ENCODE measurements at regions not wholly inside any gene's neighbourhood (a gene's known extent, or its start where the extent isn't known, plus 50 kb on each side); places are given as distances from the start of the nearest gene placed in this dataset.

GRCh38 chr4:187236209-187236890 is 512.7 kb upstream of the FAT1 start:
- peak; percentile 87 for DNase-seq (ENCODE audit: low read depth)

GRCh38 chr4:187238646-187239045 is 515.0 kb upstream of the FAT1 start:
- DNase-seq (ENCODE audit: low read depth): no peak

- DNase-seq (ENCODE audit: low read depth): peak; percentile 19
Observed at GRCh38 chr4:187251896-187252295, 528.2 kb upstream of the FAT1 start.

- DNase-seq (ENCODE audit: low read depth): no peak
Observed at GRCh38 chr4:187256897-187257296, 533.2 kb upstream of the FAT1 start.

- no peak for DNase-seq (ENCODE audit: low read depth)
Observed at GRCh38 chr4:187258651-187259401, 535.2 kb upstream of the FAT1 start.

- peak; percentile 15 for DNase-seq (ENCODE audit: low read depth)
Observed at GRCh38 chr4:187268940-187269339, 545.3 kb upstream of the FAT1 start.

GRCh38 chr4:187270154-187270553 is 546.5 kb upstream of the FAT1 start:
- DNase-seq (ENCODE audit: low read depth): no peak

GRCh38 chr4:187271848-187272247 is 548.2 kb upstream of the FAT1 start:
- no peak for DNase-seq (ENCODE audit: low read depth)

- no peak for DNase-seq (ENCODE audit: low read depth)
Observed at GRCh38 chr4:187274153-187274552, 550.5 kb upstream of the FAT1 start.

GRCh38 chr4:187276736-187277408 is 553.2 kb upstream of the FAT1 start:
- peak; percentile 47 for DNase-seq (ENCODE audit: low read depth)

GRCh38 chr4:187283201-187283955 is 559.7 kb upstream of the FAT1 start:
- peak; percentile 40 for DNase-seq (ENCODE audit: low read depth)

- no peak for DNase-seq (ENCODE audit: low read depth)
Observed at GRCh38 chr4:187286525-187286924, 562.9 kb upstream of the FAT1 start.

GRCh38 chr4:187289371-187289770 is 565.7 kb upstream of the FAT1 start:
- no peak for DNase-seq (ENCODE audit: low read depth)

- DNase-seq (ENCODE audit: low read depth): peak; percentile 13
Observed at GRCh38 chr4:187294861-187295260, 571.2 kb upstream of the FAT1 start.

- no peak for DNase-seq (ENCODE audit: low read depth)
Observed at GRCh38 chr4:187301923-187302322, 578.3 kb upstream of the FAT1 start.

- peak; percentile 11 for DNase-seq (ENCODE audit: low read depth)
Observed at GRCh38 chr4:187302457-187303150, 578.9 kb upstream of the FAT1 start.

GRCh38 chr4:187304133-187304532 is 580.5 kb upstream of the FAT1 start:
- no peak for DNase-seq (ENCODE audit: low read depth)

GRCh38 chr4:187307131-187307530 is 583.5 kb upstream of the FAT1 start:
- no peak for DNase-seq (ENCODE audit: low read depth)

GRCh38 chr4:187309456-187309855 is 585.8 kb upstream of the FAT1 start:
- DNase-seq (ENCODE audit: low read depth): peak; percentile 19

- no peak for DNase-seq (ENCODE audit: low read depth)
Observed at GRCh38 chr4:187312299-187312698, 588.6 kb upstream of the FAT1 start.

GRCh38 chr4:187317799-187318198 is 594.1 kb upstream of the FAT1 start:
- DNase-seq (ENCODE audit: low read depth): no peak

Data from RPMI7951 (cell line).